Lower lobe of right lung (tissue), 2 donors: ENCODE measurements at regions not wholly inside any gene's neighbourhood (a gene's known extent, or its start where the extent isn't known, plus 50 kb on each side); places are given as distances from the start of the nearest gene placed in this dataset.
A peak's percentile ranks its signal among the peaks of the same experiment; 100 is the strongest.

ENCODE experiments used
- ATAC-seq, 2 donors: fragments of 200-7000 bp; cut with Tn5 transposase; one replicate each; pipeline ENCODE4 v1.9.1; 2020 to 2022; ENCODE audit warnings: mild to moderate bottlenecking in 2 of 2, moderate library complexity in 2 of 2
- DNase-seq: peaks from one replicate; pipeline ENCODE4 v3.0.0-alpha.2; 2020
- H3K27ac ChIP-seq: fragments of 200-600 bp; one replicate; pipeline ENCODE4 v1.8.0; 2022
- H3K27me3 ChIP-seq: fragments of 200-600 bp; one replicate; pipeline ENCODE4 v1.8.0; 2022; ENCODE audit warnings: low read depth
- H3K36me3 ChIP-seq: fragments of 200-600 bp; one replicate; pipeline ENCODE4 v1.8.0; 2022; ENCODE audit warnings: mild to moderate bottlenecking
- H3K4me1 ChIP-seq: fragments of 200-600 bp; one replicate; pipeline ENCODE4 v1.8.0; 2022
- H3K4me3 ChIP-seq: fragments of 200-600 bp; one replicate; pipeline ENCODE4 v1.8.0; 2022; ENCODE audit warnings: mild to moderate bottlenecking
- H3K9me3 ChIP-seq: fragments of 200-600 bp; one replicate; pipeline ENCODE4 v1.8.0; 2022
- CTCF ChIP-seq: fragments of 200-600 bp; IDR thresholded peaks from one replicate; pipeline ENCODE4 v1.8.0; 2022; ENCODE audit warnings: antibody characterized with exemption, mild to moderate bottlenecking
- intact Hi-C: fragments of 100-400 bp; cut with DNase I; formaldehyde crosslinking; loops from one replicate; pipeline ENCODE4 v1.11.0; 2022
- donor health status: DM: no; HTN: yes; CAD: no; lungs with severe emphysema.

GRCh38 chr5:155616779-155617392 is 603.3 kb downstream of the KIF4B start:
- H3K36me3 ChIP-seq: no peaks in the 10 kb centered on the region
- H3K4me1 ChIP-seq: no peaks in the 10 kb centered on the region
- H3K9me3 ChIP-seq: no peaks in the 10 kb centered on the region
- H3K4me3 ChIP-seq: no peak overlapping the region
- peak; percentile 37 for TF ChIP-seq CTCF
- no peaks in the 10 kb centered on the region for H3K27me3 ChIP-seq
- intact Hi-C loops: no loop called here
- H3K27ac ChIP-seq: no peak overlapping the region
- DNase-seq: no peak
- peak in 1 of 2 donors; percentile 51 for ATAC-seq

GRCh38 chr5:155619688-155620087 is 606.1 kb downstream of the KIF4B start:
- TF ChIP-seq CTCF: no peak
- Histone ChIP-seq H3K9me3 (no peaks in the 10 kb centered on the region), H3K4me3 (no peak overlapping the region), H3K4me1 (no peaks in the 10 kb centered on the region), H3K27me3 (no peaks in the 10 kb centered on the region), H3K36me3 (no peaks in the 10 kb centered on the region), H3K27ac (no peak overlapping the region)
- ATAC-seq (no peak), DNase-seq (no peak)
- intact Hi-C loops: no loop called here

GRCh38 chr5:155620821-155621410 is 607.4 kb downstream of the KIF4B start:
- no peak overlapping the region for H3K4me3 ChIP-seq
- H3K27me3 ChIP-seq: no peaks in the 10 kb centered on the region
- no peak for DNase-seq
- H3K36me3 ChIP-seq: no peaks in the 10 kb centered on the region
- no peak overlapping the region for H3K27ac ChIP-seq
- no peak for TF ChIP-seq CTCF
- ATAC-seq: no peak
- H3K9me3 ChIP-seq: no peaks in the 10 kb centered on the region
- intact Hi-C loops: no loop called here
- no peaks in the 10 kb centered on the region for H3K4me1 ChIP-seq

- H3K27me3 ChIP-seq: no peaks in the 10 kb centered on the region
- no peaks in the 10 kb centered on the region for H3K36me3 ChIP-seq
- no peak overlapping the region for H3K27ac ChIP-seq
- no peak for TF ChIP-seq CTCF
- H3K4me1 ChIP-seq: no peaks in the 10 kb centered on the region
- ATAC-seq (no peak), DNase-seq (no peak)
- H3K9me3 ChIP-seq: no peaks in the 10 kb centered on the region
- intact Hi-C loops: no loop called here
- H3K4me3 ChIP-seq: no peak overlapping the region
These were observed 611.2 kb downstream of the KIF4B start for GRCh38 chr5:155624597-155625241.

- Histone ChIP-seq H3K27me3 (no peaks in the 10 kb centered on the region), H3K4me3 (no peak overlapping the region), H3K9me3 (no peaks in the 10 kb centered on the region), H3K27ac (no peak overlapping the region), H3K36me3 (no peaks in the 10 kb centered on the region), H3K4me1 (no peaks in the 10 kb centered on the region)
- ATAC-seq: no peak
- no peak for DNase-seq
- intact Hi-C loops: no loop called here
- TF ChIP-seq CTCF: no peak
These were observed 611.8 kb downstream of the KIF4B start for GRCh38 chr5:155625315-155625714.
